HG03520 (cell line): ENCODE measurements at regions not wholly inside any gene's neighbourhood (a gene's known extent, or its start where the extent isn't known, plus 50 kb on each side); places are given as distances from the start of the nearest gene placed in this dataset.
"Not testable (repeated sequence)": the region's sequence is repeated elsewhere in the genome, so short reads cannot be mapped to it uniquely, and the experiment has no call there.

Experiments used
- ATAC-seq: cut with Tn5 transposase; IDR thresholded peaks from one replicate; pipeline ENCODE4 v1.9.1; 2021; ENCODE audit warnings: mild to moderate bottlenecking, moderate library complexity; ENCODE audit not compliant: unreplicated experiment

DNA sequence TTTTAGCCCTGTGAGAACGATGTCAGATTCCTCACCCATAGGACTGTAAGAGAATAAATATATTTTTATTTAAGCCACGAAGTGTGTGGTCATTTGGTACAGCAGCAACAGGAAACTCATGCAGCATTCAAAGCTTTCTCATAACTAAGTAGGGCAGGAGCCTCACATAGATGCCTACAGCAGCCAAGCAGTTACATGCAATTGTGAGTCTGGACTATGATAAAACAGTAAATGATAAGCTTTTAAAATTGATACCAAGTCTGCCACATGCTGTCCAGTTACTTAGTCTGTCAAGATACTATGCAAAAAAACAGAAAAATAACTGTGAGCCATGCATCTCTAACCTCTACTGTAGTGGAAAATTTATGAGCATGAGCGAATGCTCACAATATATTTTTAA is 359.6 kb downstream of the HS3ST1 start:
- no peak for ATAC-seq

DNA sequence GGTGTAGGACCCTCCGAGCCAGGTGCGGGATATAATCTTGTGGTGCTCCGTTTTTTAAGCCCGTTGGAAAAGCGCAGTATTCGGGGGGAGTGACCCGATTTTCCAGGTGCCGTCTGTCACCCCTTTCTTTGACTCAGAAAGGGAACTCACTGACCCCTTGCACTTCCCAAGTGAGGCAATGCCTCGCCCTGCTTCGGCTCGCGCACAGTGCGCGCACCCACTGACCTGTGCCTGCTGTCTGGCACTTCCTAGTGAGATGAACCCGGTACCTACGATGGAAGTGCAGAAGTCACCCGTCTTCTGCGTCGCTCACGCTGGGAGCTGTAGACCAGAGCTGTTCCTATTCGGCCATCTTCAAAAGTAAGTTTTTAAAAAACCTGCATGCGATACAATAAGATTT is 362.1 kb downstream of the HS3ST1 start:
- not testable (repeated sequence) for ATAC-seq

DNA sequence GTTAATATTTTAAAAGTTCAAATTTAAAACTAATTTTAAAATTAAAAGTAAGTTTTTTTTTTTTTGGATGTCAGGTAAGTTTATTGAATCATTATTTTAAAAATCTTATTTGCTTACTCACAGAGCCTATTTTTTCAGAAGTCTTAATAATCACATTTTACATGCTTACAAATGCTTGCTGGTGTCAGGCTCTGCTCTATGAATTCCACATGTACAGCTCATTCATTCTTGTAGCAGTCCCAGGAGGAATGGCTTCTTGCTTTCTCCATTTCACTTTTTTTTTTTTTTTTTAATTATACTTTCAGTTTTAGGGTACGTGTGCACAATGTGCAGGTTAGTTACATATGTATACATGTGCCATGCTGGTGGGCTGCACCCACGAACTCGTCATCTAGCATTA is 368.1 kb downstream of the HS3ST1 start:
- not testable (repeated sequence) for ATAC-seq

DNA sequence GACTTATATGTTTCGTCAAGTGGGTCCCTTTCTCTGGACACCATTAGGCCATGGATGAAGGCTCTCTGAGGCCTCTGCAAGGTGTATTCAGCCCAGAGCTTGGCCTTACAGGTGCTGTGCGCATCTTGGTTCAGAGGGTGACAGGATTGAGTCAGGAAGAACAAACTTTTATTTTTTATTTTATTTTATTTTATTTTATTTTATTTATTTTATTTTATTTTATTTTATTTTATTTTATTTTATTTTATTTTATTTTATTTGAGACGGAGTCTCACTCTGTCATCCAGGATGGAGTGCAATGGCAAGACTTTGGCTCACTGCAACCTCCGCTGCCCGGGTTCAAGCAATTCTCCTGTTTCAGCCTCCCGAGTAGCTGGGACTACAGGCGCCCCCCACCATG is 370.4 kb upstream of the CLNK start:
- ATAC-seq = not testable (repeated sequence)

DNA sequence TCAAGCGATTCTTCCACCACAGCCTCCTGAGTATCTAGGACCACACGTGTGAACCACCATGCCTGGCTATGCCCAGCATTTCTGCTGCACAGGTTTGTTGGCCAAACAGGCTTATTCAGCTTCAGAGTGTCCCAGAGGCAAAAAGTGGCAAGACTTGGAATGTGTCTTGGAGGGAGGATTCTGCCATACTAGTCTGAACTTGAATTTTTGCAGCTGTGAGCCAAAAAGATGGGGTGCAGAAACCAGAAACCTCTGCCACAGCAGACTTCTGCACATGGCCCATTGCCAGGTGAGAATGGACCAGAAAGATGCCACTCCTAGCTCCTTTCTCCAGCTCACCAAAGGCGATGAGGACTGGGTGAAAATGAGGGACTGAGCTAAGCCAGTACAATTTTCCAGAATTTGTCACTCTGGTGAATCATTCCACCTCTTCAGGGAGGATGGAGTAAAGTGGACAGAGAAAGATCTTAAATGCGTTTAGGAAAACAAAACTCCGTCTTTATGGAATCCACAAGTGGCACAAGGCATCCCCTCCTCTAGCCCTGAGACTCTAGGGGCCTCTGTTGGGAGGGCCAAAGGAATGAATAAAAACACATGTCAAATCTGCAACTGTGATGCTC is 369.1 kb upstream of the CLNK start:
- ATAC-seq = no peak

DNA sequence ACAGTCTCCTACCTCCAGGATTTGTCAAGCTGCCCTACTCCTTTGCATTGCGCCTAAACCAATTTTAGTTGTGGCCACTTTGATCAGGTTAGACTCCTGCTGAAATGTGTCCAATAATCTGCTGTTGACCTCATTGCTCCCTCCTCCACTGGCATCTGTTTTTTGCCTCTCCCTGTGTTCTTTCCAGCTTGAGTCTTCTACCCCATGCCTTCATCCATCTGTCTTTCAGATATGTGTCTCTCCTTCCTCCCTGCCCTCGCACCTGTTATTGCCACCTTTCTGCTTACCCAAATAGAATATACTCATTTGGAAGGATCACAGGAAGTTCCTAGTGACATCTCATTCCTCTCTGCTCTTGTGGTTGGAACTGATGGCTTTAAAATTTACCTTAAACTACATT is 366.6 kb upstream of the CLNK start:
- no peak for ATAC-seq

DNA sequence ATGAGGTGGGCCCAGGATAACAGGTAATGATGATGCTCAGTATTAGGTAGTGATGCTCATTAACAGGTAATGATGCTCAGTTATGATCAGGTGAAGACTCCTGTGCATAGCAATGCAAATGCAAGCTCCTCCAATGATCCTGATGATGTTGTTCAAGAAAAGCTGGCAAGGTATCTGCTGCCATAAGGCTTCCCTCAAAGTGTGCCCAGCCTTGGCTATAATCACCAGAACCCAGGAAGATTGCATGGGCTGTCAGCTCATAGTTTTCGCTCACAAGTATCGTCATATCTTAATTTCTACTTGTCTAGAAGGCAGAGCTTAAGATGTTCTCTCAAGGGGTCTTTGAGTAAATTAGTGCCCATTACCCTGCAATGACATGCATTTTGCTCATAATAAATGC is 366.2 kb upstream of the CLNK start:
- no peak for ATAC-seq

DNA sequence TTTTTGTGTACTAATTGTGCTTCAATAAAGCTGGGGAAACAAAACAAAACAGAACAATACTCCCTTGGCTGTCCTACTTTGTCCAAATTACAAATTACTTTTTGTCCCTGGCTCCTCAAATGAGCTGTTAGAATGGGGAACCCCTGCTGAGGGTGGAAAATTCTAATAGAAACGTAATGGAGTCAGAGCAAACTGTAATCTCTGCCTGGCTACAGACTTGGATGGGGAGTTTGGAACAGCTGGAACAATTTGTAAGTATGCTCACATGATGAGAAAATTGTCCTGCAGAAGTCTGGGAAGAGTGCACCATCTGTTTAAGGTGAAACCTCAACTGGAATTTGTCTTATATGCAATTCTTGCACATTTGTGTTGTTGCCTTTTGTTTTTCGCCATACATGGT is 364.4 kb upstream of the CLNK start:
- no peak for ATAC-seq

DNA sequence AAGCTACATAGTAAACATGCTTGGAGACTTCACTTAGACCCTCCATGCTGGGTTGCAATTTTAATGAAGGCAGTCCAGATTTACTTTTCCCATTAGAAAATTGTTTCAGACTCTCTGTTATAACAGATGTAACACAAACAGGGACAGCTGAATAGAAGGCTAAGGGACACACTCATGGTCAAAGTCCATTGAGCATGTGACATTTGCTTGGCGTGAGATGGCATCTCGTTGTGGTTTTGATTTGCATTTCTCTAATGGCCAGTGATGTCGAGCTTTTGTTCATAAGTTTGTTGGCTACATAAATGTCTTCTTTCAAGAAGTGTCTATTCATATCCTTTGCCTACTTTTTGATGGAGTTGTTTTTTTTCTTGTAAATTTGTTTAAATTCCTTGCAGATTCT is 358.2 kb upstream of the CLNK start:
- ATAC-seq = no peak

DNA sequence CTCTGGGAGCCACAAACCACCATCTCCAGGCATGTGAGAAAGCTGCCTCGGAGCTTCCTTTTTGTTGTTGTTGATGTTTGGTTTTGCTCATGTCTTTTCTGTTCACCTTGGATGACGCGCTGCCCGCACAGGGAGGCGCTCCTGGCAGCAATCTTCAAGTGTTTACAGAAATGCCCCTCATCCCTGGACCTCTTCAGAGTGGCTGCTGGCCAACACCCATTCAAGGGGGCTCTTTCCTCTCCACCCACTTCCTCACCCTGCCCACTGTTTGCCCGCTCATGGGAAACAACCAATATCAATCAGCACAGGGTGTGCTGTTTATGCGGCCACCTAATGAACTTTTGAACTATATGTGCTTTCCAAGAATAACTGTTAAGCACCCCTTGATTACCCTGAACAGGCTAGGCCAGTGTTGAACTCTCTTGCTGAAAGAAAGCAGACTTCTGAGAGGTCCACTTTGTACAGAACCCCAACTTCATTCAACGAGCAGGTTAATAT is 355.1 kb upstream of the CLNK start:
- ATAC-seq = no peak

DNA sequence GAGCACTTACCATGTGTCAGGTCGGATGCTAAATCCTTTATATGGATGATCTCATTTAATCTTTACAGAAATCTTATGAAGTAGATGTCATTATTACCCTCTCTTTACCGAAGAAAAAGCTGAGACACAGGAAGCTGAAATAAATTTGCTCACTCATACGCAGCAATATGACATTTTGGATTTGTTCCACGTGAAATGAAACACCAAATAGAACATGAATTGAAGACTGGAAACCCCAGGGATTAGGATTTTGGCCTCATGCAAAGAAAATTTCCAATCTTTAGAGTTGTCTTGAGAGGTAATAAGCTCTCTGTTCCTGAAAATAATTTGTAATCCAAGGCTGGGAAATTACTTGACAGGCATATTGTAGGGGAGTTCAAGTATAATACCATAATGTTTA is 354.4 kb upstream of the CLNK start:
- no peak for ATAC-seq

DNA sequence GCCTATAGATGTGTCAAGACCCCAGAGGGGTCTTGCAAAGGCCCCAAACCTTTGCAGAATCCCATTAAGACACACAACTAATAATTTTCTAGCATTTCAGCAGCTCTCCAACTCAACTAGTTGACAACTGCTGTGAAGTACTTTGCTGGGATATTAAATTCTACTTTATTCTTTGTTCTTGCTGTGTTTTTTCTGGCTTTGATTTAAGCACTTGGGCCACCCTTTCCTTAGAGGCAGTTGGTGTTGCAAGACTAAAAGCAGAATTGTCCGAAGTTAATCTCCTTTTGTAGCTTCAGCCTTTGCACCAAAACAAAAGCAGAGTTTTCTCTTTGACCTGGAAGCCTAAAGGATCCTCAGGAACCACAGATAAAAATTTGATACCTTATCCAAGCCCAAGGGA is 353.1 kb upstream of the CLNK start:
- no peak for ATAC-seq

DNA sequence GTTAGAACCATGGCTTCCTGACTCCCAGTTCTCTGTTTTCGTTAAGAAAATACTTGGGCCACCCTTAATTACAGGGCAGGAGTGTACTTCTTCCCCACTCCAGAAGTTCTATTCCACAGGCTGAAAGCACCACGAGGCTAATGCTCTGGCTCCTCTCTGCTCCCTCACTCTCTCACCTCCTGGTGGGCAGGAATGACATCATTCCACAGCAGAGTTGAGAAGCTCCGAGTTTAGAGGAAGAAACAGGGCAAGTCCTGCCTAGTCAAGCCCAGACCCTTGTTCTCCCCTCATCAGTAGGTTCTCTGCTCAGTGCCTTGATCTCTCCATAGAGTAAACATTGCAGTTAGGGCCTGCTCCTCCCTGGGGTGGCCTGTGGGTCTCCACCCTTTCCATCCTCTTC is 343.8 kb upstream of the CLNK start:
- ATAC-seq = no peak

DNA sequence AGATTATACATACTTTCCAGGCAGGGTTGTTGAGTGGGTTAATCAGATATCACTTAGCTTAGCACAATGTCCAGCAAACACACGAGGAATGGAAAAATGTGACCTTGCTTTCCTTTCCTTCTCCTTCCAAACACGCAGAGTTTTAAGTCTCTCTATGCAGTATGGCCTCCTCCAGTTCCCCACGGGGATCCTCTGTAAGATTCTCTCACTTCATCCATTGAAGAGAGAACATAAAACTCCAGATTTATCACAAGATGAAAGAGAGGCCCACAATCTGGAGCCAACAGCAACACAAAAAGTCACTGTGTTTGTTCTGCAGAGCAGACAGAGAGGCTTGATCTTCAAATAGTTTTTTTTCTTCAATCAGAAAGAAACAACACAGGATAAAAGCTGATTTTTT is 336.8 kb upstream of the CLNK start:
- no peak for ATAC-seq

DNA sequence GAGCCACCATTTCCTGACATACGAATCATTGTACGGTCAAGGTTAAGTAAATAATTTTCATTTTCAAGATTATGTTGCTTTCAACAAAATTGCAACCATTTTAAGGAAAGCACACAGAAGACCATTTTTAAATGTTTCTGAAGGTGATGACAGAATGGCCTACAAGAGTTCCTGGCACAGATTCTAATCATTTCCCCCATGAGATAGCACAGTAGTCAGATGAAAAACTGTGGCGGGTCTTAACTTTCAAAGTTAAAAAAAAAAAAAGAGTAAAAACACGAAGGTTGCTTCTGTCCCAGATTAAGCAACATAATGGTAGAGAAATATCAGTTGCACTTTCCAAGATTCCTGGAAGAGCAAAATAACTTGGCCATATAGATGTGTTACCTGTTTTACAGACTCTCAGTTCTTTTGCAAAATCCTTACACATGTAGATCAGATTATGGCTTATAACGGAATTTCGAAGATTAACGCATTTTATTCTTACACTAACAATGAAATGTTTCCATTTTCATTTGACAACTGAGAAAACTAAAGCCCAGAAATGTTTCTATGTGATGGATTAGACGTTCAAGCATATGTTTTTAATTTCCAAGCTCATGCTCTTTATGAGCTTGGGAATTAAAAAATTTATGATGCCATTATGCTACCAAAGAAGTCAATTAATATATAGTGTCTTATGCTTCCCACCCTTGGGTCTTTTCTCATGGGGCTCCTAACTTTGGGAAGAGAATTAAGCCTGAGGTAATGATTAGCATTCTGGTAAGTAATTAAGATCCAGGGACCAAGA is 335.1 kb upstream of the CLNK start:
- ATAC-seq = no peak

DNA sequence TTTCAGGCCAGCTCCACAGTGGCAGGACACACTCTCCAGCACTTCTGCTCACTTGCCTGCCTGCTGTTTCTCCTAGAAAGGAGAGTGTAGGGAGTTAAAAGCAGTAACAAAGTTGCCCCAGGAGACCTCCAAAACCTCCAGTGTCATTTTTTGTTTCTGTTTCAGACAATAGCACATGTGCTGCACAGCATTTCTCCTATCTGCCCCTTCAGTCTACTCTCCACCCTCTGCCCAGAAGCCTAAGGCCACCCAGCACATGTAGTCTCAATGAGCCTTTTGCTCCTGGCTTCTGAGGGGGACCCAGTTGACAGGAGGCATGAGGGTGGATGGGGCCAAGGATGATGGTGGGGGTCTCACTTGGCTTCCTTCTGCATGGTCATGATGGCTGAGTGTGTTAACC is 329.6 kb upstream of the CLNK start:
- no peak for ATAC-seq

DNA sequence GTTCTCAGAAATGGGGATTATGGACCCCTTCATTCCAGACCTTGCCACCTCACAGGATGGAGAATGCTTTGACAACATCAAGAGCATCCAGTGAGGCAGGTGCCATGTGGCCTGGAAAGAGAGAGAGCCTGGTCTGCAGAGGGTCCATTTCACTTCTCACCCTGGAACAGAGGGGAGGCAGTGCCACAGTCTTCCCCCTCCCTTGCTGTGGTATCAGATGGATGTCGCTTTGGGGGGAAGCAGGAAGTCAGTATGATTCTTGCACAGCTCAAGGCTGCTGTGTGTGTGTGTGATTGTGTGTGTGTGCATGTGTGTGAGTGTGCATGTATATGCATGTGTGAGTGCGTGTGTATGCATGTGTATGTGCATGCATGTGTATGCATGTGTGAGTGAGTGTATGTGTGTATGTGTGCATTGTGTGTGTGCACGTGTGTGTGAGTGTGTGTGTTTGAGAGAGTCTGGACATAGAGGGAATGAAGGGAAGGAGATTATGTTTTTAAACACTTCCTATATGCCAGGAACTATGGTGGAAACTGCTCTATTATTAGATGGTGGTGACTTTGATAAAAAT is 328.6 kb upstream of the CLNK start:
- no peak for ATAC-seq

DNA sequence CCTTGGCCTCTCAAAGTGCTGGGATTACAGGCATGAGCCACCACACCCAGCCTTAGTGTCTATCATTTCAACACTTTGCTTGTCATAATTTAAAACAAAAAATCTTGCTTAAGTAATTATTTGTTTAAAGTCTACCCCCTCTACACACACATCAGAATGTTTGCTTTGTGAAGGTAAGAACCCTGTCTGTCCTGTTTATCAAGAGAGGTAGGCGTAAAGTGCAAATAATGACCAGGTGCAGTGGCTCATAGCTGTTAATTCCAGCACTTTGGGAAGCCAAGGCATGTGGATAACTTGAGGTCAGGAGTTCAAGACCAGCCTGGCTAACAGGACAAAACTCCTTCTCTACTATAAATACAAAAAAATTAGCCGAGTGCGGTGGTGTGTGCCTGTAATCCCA is 326.7 kb upstream of the CLNK start:
- ATAC-seq = no peak

DNA sequence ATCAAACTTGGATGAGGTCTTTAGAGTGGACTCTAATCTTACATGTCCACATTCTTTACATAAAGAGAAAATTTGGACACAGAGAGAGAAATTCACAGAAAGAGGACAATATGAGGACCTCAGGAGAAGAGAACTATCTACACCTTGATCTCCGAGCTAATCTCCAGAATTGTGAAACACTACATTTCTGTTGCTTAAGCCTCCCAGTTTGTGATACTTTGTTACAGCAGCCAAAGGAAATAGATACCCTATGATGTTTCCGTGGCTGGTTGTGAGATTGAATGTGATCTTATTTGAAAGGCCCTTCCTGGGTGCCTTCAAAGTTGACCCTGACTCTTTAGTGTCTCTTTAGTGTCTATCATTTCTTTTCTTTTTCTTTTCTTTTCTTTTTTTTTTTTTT is 326.1 kb upstream of the CLNK start:
- ATAC-seq = no peak

DNA sequence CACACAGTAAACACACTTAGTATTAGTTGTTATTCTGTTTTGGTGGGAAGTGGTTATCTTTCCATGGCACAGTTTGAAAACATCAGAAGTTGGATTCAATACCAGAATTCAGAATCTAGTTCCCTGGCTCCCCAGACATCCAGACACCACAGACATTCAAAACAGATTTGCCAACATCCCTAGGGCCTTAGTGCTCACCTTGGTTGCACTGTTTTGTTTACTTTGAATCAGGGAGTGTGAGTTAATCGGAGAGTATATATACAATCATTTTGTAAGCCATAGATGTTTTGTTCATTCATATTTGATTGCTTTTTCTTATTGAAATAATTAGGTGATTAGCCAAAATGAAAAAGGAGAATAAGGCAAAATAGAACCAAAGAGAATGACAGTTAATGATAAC is 324.7 kb upstream of the CLNK start:
- ATAC-seq = no peak

DNA sequence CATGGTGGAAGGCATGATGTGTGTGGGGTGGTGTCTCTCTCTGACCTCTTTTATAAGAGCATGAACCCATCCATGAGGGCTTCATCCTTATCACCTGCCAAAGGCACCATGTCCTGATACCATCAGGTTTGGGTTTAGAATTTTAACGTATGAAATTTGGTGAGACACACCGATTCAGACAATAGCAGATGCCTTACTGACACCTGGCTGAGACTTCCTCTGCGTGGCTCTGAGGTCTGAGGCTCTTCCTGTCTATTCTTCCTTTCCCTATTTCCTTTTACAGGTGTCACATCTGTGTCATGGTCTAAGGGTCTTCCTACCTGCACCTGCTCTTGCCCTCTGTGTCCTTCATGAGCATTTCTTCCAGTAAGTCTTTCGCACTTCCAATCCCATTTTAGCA is 320.7 kb upstream of the CLNK start:
- no peak for ATAC-seq

DNA sequence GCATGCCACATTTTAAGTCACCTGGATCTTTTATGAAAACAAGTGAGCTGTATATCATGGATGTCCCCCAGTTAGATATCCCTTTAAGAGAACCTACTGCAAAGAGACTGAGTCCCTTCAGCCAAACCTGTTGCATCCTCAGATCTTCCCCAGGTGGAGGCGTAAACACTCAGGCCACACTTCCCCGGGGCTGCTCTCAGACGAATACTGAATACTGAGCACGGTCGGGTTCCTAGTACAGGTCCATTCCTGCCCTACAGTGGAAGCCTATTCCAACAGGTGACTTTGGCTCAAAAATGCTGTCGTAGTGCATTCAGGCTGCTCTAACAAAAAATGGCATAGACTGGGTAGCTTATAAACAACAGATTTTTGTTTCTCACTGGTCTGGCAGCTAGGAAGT is 320.2 kb upstream of the CLNK start:
- no peak for ATAC-seq
